AG09309 (cell line): ENCODE measurements at regions not wholly inside any gene's neighbourhood (a gene's known extent, or its start where the extent isn't known, plus 50 kb on each side); places are given as distances from the start of the nearest gene placed in this dataset.

ENCODE experiments used
- DNase-seq: peaks from one replicate; pipeline ENCODE4 v3.0.0-alpha.2; 2010; ENCODE audit warnings: low read depth
- H3K4me3 ChIP-seq: 2 replicates; pipeline ENCODE4 v1.5.1; 2011; ENCODE audit warnings: mild to moderate bottlenecking, low read depth, low read length, moderate library complexity; ENCODE audit not compliant: control insufficient read depth
- CTCF ChIP-seq: IDR thresholded peaks from 2 replicates; pipeline ENCODE4 v1.5.1; 2011; ENCODE audit warnings: mild to moderate bottlenecking, low read depth, low read length, inconsistent platforms; ENCODE audit not compliant: insufficient read depth, control insufficient read depth; ENCODE audit errors: missing control alignments

- no peak overlapping the region for H3K4me3 ChIP-seq
- TF ChIP-seq CTCF: no peak
- no peak for DNase-seq
Observed at GRCh38 chr13:80751854-80752253, 410.9 kb upstream of the SPRY2 start.

GRCh38 chr13:80744147-80744914 lies 403.4 kb upstream of the SPRY2 start:
- TF ChIP-seq CTCF: no peak
- DNase-seq: no peak
- H3K4me3 ChIP-seq: no peak overlapping the region

GRCh38 chr13:80742033-80742432 lies 401.1 kb upstream of the SPRY2 start:
- no peak overlapping the region for H3K4me3 ChIP-seq
- DNase-seq: no peak
- no peak for TF ChIP-seq CTCF

GRCh38 chr13:80740071-80740470 lies 399.1 kb upstream of the SPRY2 start:
- H3K4me3 ChIP-seq: no peak overlapping the region
- DNase-seq: no peak
- no peak for TF ChIP-seq CTCF

- no peak overlapping the region for H3K4me3 ChIP-seq
- no peak for DNase-seq
Observed at GRCh38 chr13:80737513-80737912, 396.6 kb upstream of the SPRY2 start.

GRCh38 chr13:80727321-80727975 lies 386.5 kb upstream of the SPRY2 start:
- no peak overlapping the region for H3K4me3 ChIP-seq
- DNase-seq: no peak
- TF ChIP-seq CTCF: no peak

More at GRCh38 chr13:80737513-80737912, 396.6 kb upstream of the SPRY2 start:
- no peak for TF ChIP-seq CTCF
